ENCODE measurements at regions not wholly inside any gene's neighbourhood (a gene's known extent, or its start where the extent isn't known, plus 50 kb on each side); places are given as distances from the start of the nearest gene placed in this dataset.

- TF ChIP-seq SIX5 (IDR thresholded peaks at IDR 0.05; ENCODE audit: low read depth, low read length), result no peak
- TF ChIP-seq, protein P1, sequence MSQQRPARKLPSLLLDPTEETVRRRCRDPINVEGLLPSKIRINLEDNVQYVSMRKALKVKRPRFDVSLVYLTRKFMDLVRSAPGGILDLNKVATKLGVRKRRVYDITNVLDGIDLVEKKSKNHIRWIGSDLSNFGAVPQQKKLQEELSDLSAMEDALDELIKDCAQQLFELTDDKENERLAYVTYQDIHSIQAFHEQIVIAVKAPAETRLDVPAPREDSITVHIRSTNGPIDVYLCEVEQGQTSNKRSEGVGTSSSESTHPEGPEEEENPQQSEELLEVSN (IDR thresholded peaks at IDR 0.05), result no peak
Measured at GRCh38 chr10:51023636-51024035, 50.7 kb upstream of the PRKG1 start (continued).

All from H1 (cell line).